Liver (tissue), 8 donors: ENCODE measurements at regions not wholly inside any gene's neighbourhood (a gene's known extent, or its start where the extent isn't known, plus 50 kb on each side); places are given as distances from the start of the nearest gene placed in this dataset.

Source experiments
- DNase-seq: peaks from one replicate; pipeline ENCODE4 v3.0.0-alpha.2; 2017; ENCODE audit warnings: low spot score
- H3K27ac ChIP-seq, 2 donors: one replicate each; pipeline ENCODE4 v1.7.0; 2013; ENCODE audit warnings: inconsistent platforms in 2 of 2, low read length in 2 of 2, control low read depth in 1 of 2, low read depth in 1 of 2, mild to moderate bottlenecking in 1 of 2
- H3K27me3 ChIP-seq, 4 donors: one replicate each; pipeline versions ENCODE4 v1.6.1 to v1.7.0; 2013; ENCODE audit warnings: low read length in 3 of 4, inconsistent platforms in 1 of 4, mild to moderate bottlenecking in 1 of 4, moderate library complexity in 1 of 4; ENCODE audit not compliant: control insufficient read depth in 4 of 4, insufficient read depth in 4 of 4
- H3K36me3 ChIP-seq, 4 donors: one replicate each; pipeline versions ENCODE4 v1.6.1 to v1.7.0; 2013; ENCODE audit warnings: low read length in 3 of 4, mild to moderate bottlenecking in 3 of 4, low read depth in 1 of 4, moderate library complexity in 1 of 4; ENCODE audit not compliant: control insufficient read depth in 4 of 4, insufficient read depth in 3 of 4
- H3K4me1 ChIP-seq, 4 donors: one replicate each; pipeline versions ENCODE4 v1.6.1 to v1.7.0; 2013; ENCODE audit warnings: low read length in 3 of 4, mild to moderate bottlenecking in 3 of 4, moderate library complexity in 1 of 4; ENCODE audit not compliant: control insufficient read depth in 4 of 4, insufficient read depth in 4 of 4
- H3K4me3 ChIP-seq, 3 donors: one replicate each; pipeline versions ENCODE4 v1.6.1 to v1.7.0; 2013; ENCODE audit warnings: low read length in 3 of 3, control low read depth in 1 of 3, low read depth in 1 of 3, mild to moderate bottlenecking in 1 of 3
- H3K9ac ChIP-seq, 2 donors: one replicate each; pipeline ENCODE4 v1.7.0; 2013; ENCODE audit warnings: low read length in 2 of 2, mild to moderate bottlenecking in 2 of 2, moderate library complexity in 2 of 2, control low read depth in 1 of 2, low read depth in 1 of 2
- H3K9me3 ChIP-seq, 4 donors: one replicate each; pipeline versions ENCODE4 v1.6.1 to v1.7.0; 2013; ENCODE audit warnings: low read length in 3 of 4; ENCODE audit not compliant: control insufficient read depth in 4 of 4
- FOXA1 ChIP-seq: IDR thresholded peaks from 2 replicates; pipeline ENCODE4 v1.6.1; 2016; ENCODE audit warnings: antibody characterized with exemption
- GABPA ChIP-seq, 2 donors: IDR thresholded peaks in 1 of 2; conservative IDR thresholded peaks in 1 of 2; 2 replicates each; pipeline ENCODE4 v1.6.1; 2016; ENCODE audit warnings: antibody characterized with exemption in 2 of 2, mild to moderate bottlenecking in 1 of 2, moderate library complexity in 1 of 2
- HNF4G ChIP-seq: IDR thresholded peaks from 2 replicates; pipeline ENCODE4 v1.6.1; 2016; ENCODE audit warnings: antibody characterized with exemption
- JUND ChIP-seq, 2 donors: IDR thresholded peaks; 2 replicates each; pipeline ENCODE4 v1.6.1; 2016; ENCODE audit warnings: antibody characterized with exemption in 2 of 2
- RAD21 ChIP-seq, 2 donors: IDR thresholded peaks; 2 replicates each; pipeline ENCODE4 v1.6.1; 2016; ENCODE audit warnings: antibody characterized with exemption in 2 of 2, mild to moderate bottlenecking in 2 of 2
- RXRA ChIP-seq, 2 donors: IDR thresholded peaks; 2 replicates each; pipeline ENCODE4 v1.6.1; 2017 to 2018; ENCODE audit warnings: antibody characterized with exemption in 2 of 2, mild to moderate bottlenecking in 1 of 2
- SP1 ChIP-seq: IDR thresholded peaks from 2 replicates; pipeline ENCODE4 v1.6.1; 2018; ENCODE audit warnings: antibody characterized with exemption, mild to moderate bottlenecking
- YY1 ChIP-seq: IDR thresholded peaks from 2 replicates; pipeline ENCODE4 v1.6.1; 2016; ENCODE audit warnings: antibody characterized with exemption, mild to moderate bottlenecking
- WGBS: extraction: QIAGEN DNeasy Blood & Tissue Kit; methylation state at CpG from one replicate; pipeline ENCODE4 v1.1.7; 2013; 5-methylcytosine and 5-hydroxymethylcytosine counted together
- TF ChIP-seq, protein P1 (sequence below): IDR thresholded peaks from 2 replicates; pipeline ENCODE4 v1.6.1; 2016; ENCODE audit warnings: antibody characterized with exemption
- TF ChIP-seq, protein P2 (sequence below): IDR thresholded peaks from 2 replicates; pipeline ENCODE4 v1.6.1; 2016; ENCODE audit warnings: antibody characterized with exemption
- TF ChIP-seq, protein P3 (sequence below): IDR thresholded peaks from 2 replicates; pipeline ENCODE4 v1.6.1; 2016; ENCODE audit warnings: antibody characterized with exemption
- TF ChIP-seq, protein P4 (sequence below): fragments of 150-350 bp; IDR thresholded peaks from 2 replicates; pipeline ENCODE4 v1.5.1; 2017; ENCODE audit warnings: improper control_type of control experiment, low read depth, low read length; ENCODE audit not compliant: missing input control
- TF ChIP-seq, protein P5 (sequence below): IDR thresholded peaks from 2 replicates; pipeline ENCODE4 v1.6.1; 2016; ENCODE audit warnings: antibody characterized with exemption, mild to moderate bottlenecking
- donor health status: healthy.
- donor health status: healthy.
- donor health status: healthy.
- donor health status: healthy.
- donor health status: healthy.

DNA sequence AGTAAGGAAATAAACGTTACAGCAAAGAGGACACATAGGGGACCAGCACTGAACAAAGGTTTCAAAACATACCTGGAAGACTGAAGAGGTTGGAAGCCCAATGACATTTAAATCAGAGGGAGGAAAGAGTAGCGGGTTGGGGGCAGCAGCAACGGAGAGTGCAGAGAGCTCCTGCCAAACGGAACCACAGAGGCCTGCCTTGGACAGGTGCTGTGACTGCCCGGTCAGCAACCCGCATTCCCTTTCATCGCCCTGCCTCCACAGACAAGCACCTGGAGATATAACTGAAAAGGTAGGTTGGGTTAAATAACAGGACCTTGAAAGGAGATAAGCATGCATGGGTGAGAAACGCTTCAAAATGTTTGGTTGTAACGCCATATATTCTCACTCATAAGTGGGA is 92.8 kb upstream of the SLC38A4 start:
- TF ChIP-seq, protein P1, sequence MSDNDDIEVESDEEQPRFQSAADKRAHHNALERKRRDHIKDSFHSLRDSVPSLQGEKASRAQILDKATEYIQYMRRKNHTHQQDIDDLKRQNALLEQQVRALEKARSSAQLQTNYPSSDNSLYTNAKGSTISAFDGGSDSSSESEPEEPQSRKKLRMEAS, result no peak
- TF ChIP-seq, protein P2, sequence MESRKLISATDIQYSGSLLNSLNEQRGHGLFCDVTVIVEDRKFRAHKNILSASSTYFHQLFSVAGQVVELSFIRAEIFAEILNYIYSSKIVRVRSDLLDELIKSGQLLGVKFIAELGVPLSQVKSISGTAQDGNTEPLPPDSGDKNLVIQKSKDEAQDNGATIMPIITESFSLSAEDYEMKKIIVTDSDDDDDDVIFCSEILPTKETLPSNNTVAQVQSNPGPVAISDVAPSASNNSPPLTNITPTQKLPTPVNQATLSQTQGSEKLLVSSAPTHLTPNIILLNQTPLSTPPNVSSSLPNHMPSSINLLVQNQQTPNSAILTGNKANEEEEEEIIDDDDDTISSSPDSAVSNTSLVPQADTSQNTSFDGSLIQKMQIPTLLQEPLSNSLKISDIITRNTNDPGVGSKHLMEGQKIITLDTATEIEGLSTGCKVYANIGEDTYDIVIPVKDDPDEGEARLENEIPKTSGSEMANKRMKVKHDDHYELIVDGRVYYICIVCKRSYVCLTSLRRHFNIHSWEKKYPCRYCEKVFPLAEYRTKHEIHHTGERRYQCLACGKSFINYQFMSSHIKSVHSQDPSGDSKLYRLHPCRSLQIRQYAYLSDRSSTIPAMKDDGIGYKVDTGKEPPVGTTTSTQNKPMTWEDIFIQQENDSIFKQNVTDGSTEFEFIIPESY, result no peak
- no peak for TF ChIP-seq FOXA1
- no peak for TF ChIP-seq RAD21 (IDR thresholded peaks at IDR 0.05)
- TF ChIP-seq YY1, result no peak
- TF ChIP-seq, protein P3, sequence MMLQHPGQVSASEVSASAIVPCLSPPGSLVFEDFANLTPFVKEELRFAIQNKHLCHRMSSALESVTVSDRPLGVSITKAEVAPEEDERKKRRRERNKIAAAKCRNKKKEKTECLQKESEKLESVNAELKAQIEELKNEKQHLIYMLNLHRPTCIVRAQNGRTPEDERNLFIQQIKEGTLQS, result no peak
- TF ChIP-seq GABPA (IDR thresholded peaks at IDR 0.05 in 1 of 2, conservative IDR thresholded peaks at IDR 0.05 in 1 of 2), result no peak
- no peak for TF ChIP-seq RXRA (IDR thresholded peaks at IDR 0.05)
- TF ChIP-seq HNF4G, result no peak
- TF ChIP-seq, protein P4, sequence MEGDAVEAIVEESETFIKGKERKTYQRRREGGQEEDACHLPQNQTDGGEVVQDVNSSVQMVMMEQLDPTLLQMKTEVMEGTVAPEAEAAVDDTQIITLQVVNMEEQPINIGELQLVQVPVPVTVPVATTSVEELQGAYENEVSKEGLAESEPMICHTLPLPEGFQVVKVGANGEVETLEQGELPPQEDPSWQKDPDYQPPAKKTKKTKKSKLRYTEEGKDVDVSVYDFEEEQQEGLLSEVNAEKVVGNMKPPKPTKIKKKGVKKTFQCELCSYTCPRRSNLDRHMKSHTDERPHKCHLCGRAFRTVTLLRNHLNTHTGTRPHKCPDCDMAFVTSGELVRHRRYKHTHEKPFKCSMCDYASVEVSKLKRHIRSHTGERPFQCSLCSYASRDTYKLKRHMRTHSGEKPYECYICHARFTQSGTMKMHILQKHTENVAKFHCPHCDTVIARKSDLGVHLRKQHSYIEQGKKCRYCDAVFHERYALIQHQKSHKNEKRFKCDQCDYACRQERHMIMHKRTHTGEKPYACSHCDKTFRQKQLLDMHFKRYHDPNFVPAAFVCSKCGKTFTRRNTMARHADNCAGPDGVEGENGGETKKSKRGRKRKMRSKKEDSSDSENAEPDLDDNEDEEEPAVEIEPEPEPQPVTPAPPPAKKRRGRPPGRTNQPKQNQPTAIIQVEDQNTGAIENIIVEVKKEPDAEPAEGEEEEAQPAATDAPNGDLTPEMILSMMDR, result no peak
- TF ChIP-seq, protein P5, sequence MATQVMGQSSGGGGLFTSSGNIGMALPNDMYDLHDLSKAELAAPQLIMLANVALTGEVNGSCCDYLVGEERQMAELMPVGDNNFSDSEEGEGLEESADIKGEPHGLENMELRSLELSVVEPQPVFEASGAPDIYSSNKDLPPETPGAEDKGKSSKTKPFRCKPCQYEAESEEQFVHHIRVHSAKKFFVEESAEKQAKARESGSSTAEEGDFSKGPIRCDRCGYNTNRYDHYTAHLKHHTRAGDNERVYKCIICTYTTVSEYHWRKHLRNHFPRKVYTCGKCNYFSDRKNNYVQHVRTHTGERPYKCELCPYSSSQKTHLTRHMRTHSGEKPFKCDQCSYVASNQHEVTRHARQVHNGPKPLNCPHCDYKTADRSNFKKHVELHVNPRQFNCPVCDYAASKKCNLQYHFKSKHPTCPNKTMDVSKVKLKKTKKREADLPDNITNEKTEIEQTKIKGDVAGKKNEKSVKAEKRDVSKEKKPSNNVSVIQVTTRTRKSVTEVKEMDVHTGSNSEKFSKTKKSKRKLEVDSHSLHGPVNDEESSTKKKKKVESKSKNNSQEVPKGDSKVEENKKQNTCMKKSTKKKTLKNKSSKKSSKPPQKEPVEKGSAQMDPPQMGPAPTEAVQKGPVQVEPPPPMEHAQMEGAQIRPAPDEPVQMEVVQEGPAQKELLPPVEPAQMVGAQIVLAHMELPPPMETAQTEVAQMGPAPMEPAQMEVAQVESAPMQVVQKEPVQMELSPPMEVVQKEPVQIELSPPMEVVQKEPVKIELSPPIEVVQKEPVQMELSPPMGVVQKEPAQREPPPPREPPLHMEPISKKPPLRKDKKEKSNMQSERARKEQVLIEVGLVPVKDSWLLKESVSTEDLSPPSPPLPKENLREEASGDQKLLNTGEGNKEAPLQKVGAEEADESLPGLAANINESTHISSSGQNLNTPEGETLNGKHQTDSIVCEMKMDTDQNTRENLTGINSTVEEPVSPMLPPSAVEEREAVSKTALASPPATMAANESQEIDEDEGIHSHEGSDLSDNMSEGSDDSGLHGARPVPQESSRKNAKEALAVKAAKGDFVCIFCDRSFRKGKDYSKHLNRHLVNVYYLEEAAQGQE, result no peak
- WGBS, result 90% methylated on average over 9 of the region's 9 CpGs
- Histone ChIP-seq H3K4me3 (no peak overlapping the region), H3K9me3 (peaks cover 0 to 3% (median 0%) of the 10 kb centered on the region in 4 donors), H3K27ac (no peak overlapping the region), H3K27me3 (no peaks in the 10 kb centered on the region), H3K9ac (no peak overlapping the region), H3K4me1 (peaks cover 4 to 18% (median 7%) of the 10 kb centered on the region in 4 donors), H3K36me3 (no peaks in the 10 kb centered on the region)
- no peak for DNase-seq

DNA sequence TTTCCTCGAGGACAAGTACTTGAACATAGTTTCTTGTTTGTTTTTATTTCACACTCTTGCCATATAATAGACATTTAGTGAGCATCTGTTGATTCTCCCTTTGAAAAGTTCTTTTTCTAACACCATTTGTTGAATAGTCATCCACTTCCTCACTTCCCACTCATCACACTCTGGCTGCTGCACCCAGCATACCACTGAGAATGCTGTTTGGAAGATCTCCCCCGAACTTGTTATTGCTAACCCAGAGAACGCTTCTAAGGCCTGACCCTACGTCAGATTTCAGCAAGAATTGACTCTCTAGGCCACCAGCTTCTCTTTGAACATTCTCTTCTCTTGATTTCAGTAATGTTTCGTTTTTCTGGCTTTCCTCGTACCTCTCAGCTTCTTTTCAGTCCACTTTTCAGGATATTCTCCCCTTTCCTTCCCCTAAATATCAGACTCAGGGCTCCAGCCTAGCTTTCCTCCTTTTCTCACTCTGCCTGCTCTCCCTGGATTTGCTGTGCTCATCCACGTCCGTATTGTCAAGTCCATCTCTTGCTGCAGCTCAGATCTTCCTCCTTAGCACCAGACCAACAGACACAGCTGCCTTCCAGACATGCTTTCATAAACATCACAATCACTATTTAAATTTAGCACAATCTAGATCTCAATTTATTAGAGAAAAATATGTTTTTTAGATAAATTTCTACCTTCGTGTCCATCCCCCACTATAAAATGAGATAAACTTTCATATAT is 94.0 kb upstream of the SLC38A4 start:
- TF ChIP-seq HNF4G, result no peak
- TF ChIP-seq JUND (IDR thresholded peaks at IDR 0.05), result no peak
- TF ChIP-seq SP1, result no peak
- TF ChIP-seq, protein P3, result no peak
- TF ChIP-seq RXRA (IDR thresholded peaks at IDR 0.05), result no peak
- TF ChIP-seq RAD21 (IDR thresholded peaks at IDR 0.05), result no peak
- TF ChIP-seq, protein P2, result no peak
- no peak for DNase-seq
- peaks cover 0 to 3% (median 0%) of the 10 kb centered on the region in 4 donors for H3K9me3 ChIP-seq
- H3K36me3 ChIP-seq, result no peaks in the 10 kb centered on the region
- no peak overlapping the region for H3K27ac ChIP-seq
- no peak overlapping the region for H3K9ac ChIP-seq
- H3K4me1 ChIP-seq, result peaks cover 4 to 18% (median 7%) of the 10 kb centered on the region in 4 donors
- 91% methylated on average over 9 of the region's 9 CpGs for WGBS
- no peaks in the 10 kb centered on the region for H3K27me3 ChIP-seq
- H3K4me3 ChIP-seq, result no peak overlapping the region
